H9 (cell line): ENCODE measurements at regions not wholly inside any gene's neighbourhood (a gene's known extent, or its start where the extent isn't known, plus 50 kb on each side); places are given as distances from the start of the nearest gene placed in this dataset.

Experiments used
- DNase-seq: peaks from one replicate; pipeline ENCODE4 v3.0.0-alpha.2; 2017
- H2AFZ ChIP-seq: one replicate; pipeline ENCODE4 v1.6.1; 2013; ENCODE audit warnings: mild to moderate bottlenecking, low read length, control low read depth, moderate library complexity
- H2AK5ac ChIP-seq: 2 replicates; pipeline ENCODE4 v1.6.1; 2013; ENCODE audit warnings: low read length, control low read depth, mixed read lengths; ENCODE audit not compliant: insufficient read length
- H2BK120ac ChIP-seq: one replicate; pipeline ENCODE4 v1.6.1; 2013; ENCODE audit warnings: low read depth, mild to moderate bottlenecking, low read length, control low read depth, inconsistent platforms; ENCODE audit not compliant: poor library complexity, severe bottlenecking
- H2BK12ac ChIP-seq: 2 replicates; pipeline ENCODE4 v1.6.1; 2013; ENCODE audit warnings: low read length, control low read depth, mixed read lengths, low read depth; ENCODE audit not compliant: insufficient read length
- H2BK15ac ChIP-seq: 2 replicates; pipeline ENCODE4 v1.6.1; 2013; ENCODE audit warnings: low read depth, low read length, control low read depth
- H2BK20ac ChIP-seq: one replicate; pipeline ENCODE4 v1.6.1; 2013; ENCODE audit warnings: low read depth, mild to moderate bottlenecking, low read length, control low read depth, inconsistent platforms; ENCODE audit not compliant: poor library complexity, severe bottlenecking
- H2BK5ac ChIP-seq: 2 replicates; pipeline ENCODE4 v1.6.1; 2013; ENCODE audit warnings: low read length, control low read depth, mixed read lengths; ENCODE audit not compliant: insufficient read length
- H3K14ac ChIP-seq: 2 replicates; pipeline ENCODE4 v1.6.1; 2013; ENCODE audit warnings: low read length, control low read depth; ENCODE audit not compliant: insufficient read depth
- H3K18ac ChIP-seq: 2 replicates; pipeline ENCODE4 v1.6.1; 2013; ENCODE audit warnings: low read depth, mild to moderate bottlenecking, mixed read lengths, low read length, control low read depth; ENCODE audit not compliant: insufficient read length
- H3K23ac ChIP-seq: 2 replicates; pipeline ENCODE4 v1.6.1; 2013; ENCODE audit warnings: low read length, control low read depth, mixed read lengths, low read depth; ENCODE audit not compliant: insufficient read length
- H3K23me2 ChIP-seq: 2 replicates; pipeline ENCODE4 v1.6.1; 2013; ENCODE audit warnings: low read depth, mild to moderate bottlenecking, mixed read lengths, low read length, control low read depth; ENCODE audit not compliant: insufficient read length, poor library complexity, severe bottlenecking
- H3K27ac ChIP-seq: 2 replicates; pipeline ENCODE4 v1.5.1; 2013; ENCODE audit warnings: low read length, control low read depth, mixed read lengths, low read depth; ENCODE audit not compliant: insufficient read length
- H3K27me3 ChIP-seq: 2 replicates; pipeline ENCODE4 v1.6.1; 2013; ENCODE audit warnings: low read length, control low read depth, inconsistent platforms; ENCODE audit not compliant: insufficient read depth
- H3K4ac ChIP-seq: 2 replicates; pipeline ENCODE4 v1.6.1; 2013; ENCODE audit warnings: low read depth, mild to moderate bottlenecking, control low read depth, inconsistent platforms, low read length, moderate library complexity
- H3K4me1 ChIP-seq: 2 replicates; pipeline ENCODE4 v1.6.1; 2013; ENCODE audit warnings: low read length, control low read depth, inconsistent platforms; ENCODE audit not compliant: insufficient read depth
- H3K4me2 ChIP-seq: 2 replicates; pipeline ENCODE4 v1.6.1; 2013; ENCODE audit warnings: low read length, control low read depth, mixed read lengths; ENCODE audit not compliant: insufficient read length, insufficient read depth
- H3K56ac ChIP-seq: 2 replicates; pipeline ENCODE4 v1.6.1; 2013; ENCODE audit warnings: low read depth, mild to moderate bottlenecking, mixed read lengths, low read length, control low read depth; ENCODE audit not compliant: insufficient read length
- H3K79me1 ChIP-seq: 2 replicates; pipeline ENCODE4 v1.6.1; 2013; ENCODE audit warnings: low read depth, mild to moderate bottlenecking, moderate library complexity, low read length, control low read depth, inconsistent platforms; ENCODE audit not compliant: insufficient read depth, poor library complexity, severe bottlenecking
- H3K79me2 ChIP-seq: 2 replicates; pipeline ENCODE4 v1.6.1; 2013; ENCODE audit warnings: low read length, control low read depth, inconsistent platforms; ENCODE audit not compliant: insufficient read depth
- H3K9ac ChIP-seq: 2 replicates; pipeline ENCODE4 v1.6.1; 2013; ENCODE audit warnings: low read length, control low read depth, mixed read lengths; ENCODE audit not compliant: insufficient read length; ENCODE audit errors: extremely low read depth
- H3K9me3 ChIP-seq: one replicate; pipeline ENCODE4 v1.6.1; 2013; ENCODE audit warnings: low read depth, low read length, inconsistent platforms; ENCODE audit not compliant: control insufficient read depth
- H3T11ph ChIP-seq: one replicate; pipeline ENCODE4 v1.6.1; 2013; ENCODE audit warnings: mild to moderate bottlenecking, low read length, control low read depth, inconsistent platforms
- H4K20me1 ChIP-seq: one replicate; pipeline ENCODE4 v1.6.1; 2013; ENCODE audit not compliant: control insufficient read depth, insufficient read length, insufficient read depth
- H4K5ac ChIP-seq: 2 replicates; pipeline ENCODE4 v1.6.1; 2013; ENCODE audit warnings: low read depth, mild to moderate bottlenecking, mixed read lengths, low read length, control low read depth; ENCODE audit not compliant: insufficient read length
- H4K8ac ChIP-seq: replicated peaks from 2 replicates; pipeline ENCODE4 v1.6.1; 2013; ENCODE audit warnings: low read length, control low read depth, mixed read lengths, low read depth; ENCODE audit not compliant: insufficient read length
- H4K91ac ChIP-seq: 2 replicates; pipeline ENCODE4 v1.6.1; 2013; ENCODE audit warnings: low read depth, mild to moderate bottlenecking, moderate library complexity, mixed read lengths, low read length, control low read depth; ENCODE audit not compliant: insufficient read length
- H3K27ac Mint-ChIP-seq, 3 experiments: 2 replicates in 2 of 3; 3 replicates in 1 of 3; pipeline ENCODE4 v1.8.0; 2020 to 2021; ENCODE audit warnings: mixed read lengths in 3 of 3, mild to moderate bottlenecking in 1 of 3, moderate library complexity in 1 of 3
- H3K27me3 Mint-ChIP-seq: 2 replicates; pipeline ENCODE4 v1.8.0; 2021; ENCODE audit warnings: low read depth, mild to moderate bottlenecking, moderate library complexity, mixed read lengths
- H3K36me3 Mint-ChIP-seq, 3 experiments: 2 replicates in 2 of 3; 3 replicates in 1 of 3; pipeline ENCODE4 v1.8.0; 2020 to 2021; ENCODE audit warnings: low read depth in 3 of 3, mixed read lengths in 3 of 3; ENCODE audit not compliant: insufficient read depth in 1 of 3
- H3K4me1 Mint-ChIP-seq, 2 experiments: 2 replicates each; pipeline ENCODE4 v1.8.0; 2020; ENCODE audit warnings: mixed read lengths in 2 of 2
- H3K4me3 Mint-ChIP-seq, 2 experiments: 2 replicates in 1 of 2; 3 replicates in 1 of 2; pipeline ENCODE4 v1.8.0; 2020 to 2021; ENCODE audit warnings: mild to moderate bottlenecking in 2 of 2, mixed read lengths in 2 of 2, moderate library complexity in 1 of 2
- H3K9me3 Mint-ChIP-seq, 2 experiments: 2 replicates in 1 of 2; 3 replicates in 1 of 2; pipeline ENCODE4 v1.8.0; 2020; ENCODE audit warnings: mild to moderate bottlenecking in 2 of 2, mixed read lengths in 2 of 2, moderate library complexity in 1 of 2
- CTCF ChIP-seq: fragments of 200-600 bp; sonication (generic); conservative IDR thresholded peaks from 3 replicates; pipeline ENCODE4 v1.8.0; 2021; ENCODE audit warnings: antibody characterized with exemption, mild to moderate bottlenecking
- WGBS: extraction: QIAGEN DNeasy Blood & Tissue Kit; methylation state at CpG from one replicate; pipeline ENCODE4 v1.1.7; 2013; ENCODE audit warnings: missing lambda C conversion rate, low lambda C conversion rate, mixed read lengths; ENCODE audit not compliant: insufficient read length; ENCODE audit errors: extremely low coverage; 5-methylcytosine and 5-hydroxymethylcytosine counted together

GRCh38 chr11:112590764-112591163 lies 330.1 kb upstream of the PLET1 start:
- no peak overlapping the region for H4K91ac ChIP-seq
- no peak overlapping the region for H2AFZ ChIP-seq
- no peak overlapping the region for H2BK5ac ChIP-seq
- H3K23ac ChIP-seq = no peak overlapping the region
- no peaks in the 10 kb centered on the region for H3K79me1 ChIP-seq
- Mint-ChIP-seq H3K4me3 (no peak overlapping the region), H3K27ac (peak overlapping the region in 1 of 3 experiments; percentile 70; a peak in 2 of 7 replicates), H3K9me3 (peaks cover 4 to 8% of the 10 kb centered on the region in 2 experiments), H3K27me3 (no peaks in the 10 kb centered on the region; the same call in 1 of the 2 replicates), H3K4me1 (peaks cover 29% of the 10 kb centered on the region in 2 experiments), H3K36me3 (peaks cover 2 to 11% (median 8%) of the 10 kb centered on the region in 3 experiments; a peak in 5 of 7 replicates)
- no peak overlapping the region for H3K9ac ChIP-seq
- no peaks in the 10 kb centered on the region for H3K23me2 ChIP-seq
- no peak overlapping the region for H3K27ac ChIP-seq
- H4K8ac ChIP-seq = no peak overlapping the region
- no peaks in the 10 kb centered on the region for H3K27me3 ChIP-seq
- no peak overlapping the region for H3T11ph ChIP-seq
- DNase-seq = no peak
- H3K79me2 ChIP-seq = no peaks in the 10 kb centered on the region
- H2BK15ac ChIP-seq = no peak overlapping the region
- no peak overlapping the region for H3K14ac ChIP-seq
- no peak for TF ChIP-seq CTCF
- no peak overlapping the region for H3K4me2 ChIP-seq
- no peak overlapping the region for H4K5ac ChIP-seq
- no peak overlapping the region for H3K56ac ChIP-seq
- no peak overlapping the region for H2BK20ac ChIP-seq
- H3K4me1 ChIP-seq = peaks cover 3% of the 10 kb centered on the region
- H3K9me3 ChIP-seq = no peaks in the 10 kb centered on the region
- no peak overlapping the region for H2BK12ac ChIP-seq
- no peak overlapping the region for H2AK5ac ChIP-seq
- WGBS = no CpG with 5 or more reads among the region's 2 CpGs
- H4K20me1 ChIP-seq = no peaks in the 10 kb centered on the region
- H3K18ac ChIP-seq = no peak overlapping the region
- H2BK120ac ChIP-seq = no peak overlapping the region
- H3K4ac ChIP-seq = no peak overlapping the region
